ENCODE measurements at regions not wholly inside any gene's neighbourhood (a gene's known extent, or its start where the extent isn't known, plus 50 kb on each side); places are given as distances from the start of the nearest gene placed in this dataset.

GRCh38 chr11:129543515-129544290 lies 168.1 kb downstream of the BARX2 start:
- no peak for TF ChIP-seq CTCF (IDR thresholded peaks at IDR 0.05)
- no peak for TF ChIP-seq POLR2A (IDR thresholded peaks at IDR 0.05)
